ENCODE measurements at regions not wholly inside any gene's neighbourhood (a gene's known extent, or its start where the extent isn't known, plus 50 kb on each side); places are given as distances from the start of the nearest gene placed in this dataset.
"Not testable (repeated sequence)": the region's sequence is repeated elsewhere in the genome, so short reads cannot be mapped to it uniquely, and the experiment has no call there.

GRCh38 chr5:117359895-117360294, 785.3 kb upstream of the SEMA6A start:
- Mint-ChIP-seq H3K4me1 (no peaks in the 10 kb centered on the region), H3K27ac (no peak overlapping the region), H3K27me3 (no peaks in the 10 kb centered on the region), H3K9me3 (no peaks in the 10 kb centered on the region), H3K4me3 (no peak overlapping the region), H3K36me3 (no peaks in the 10 kb centered on the region)
- CTCF ChIA-PET, result no interaction called here
- no peak for DNase-seq

GRCh38 chr5:117357886-117358285, 783.3 kb upstream of the SEMA6A start:
- Mint-ChIP-seq H3K27me3 (no peaks in the 10 kb centered on the region), H3K4me1 (no peaks in the 10 kb centered on the region), H3K9me3 (no peaks in the 10 kb centered on the region), H3K27ac (no peak overlapping the region), H3K36me3 (no peaks in the 10 kb centered on the region), H3K4me3 (no peak overlapping the region)
- CTCF ChIA-PET, result no interaction called here
- DNase-seq, result no peak

- H3K4me3 Mint-ChIP-seq, result no peak overlapping the region
- no peaks in the 10 kb centered on the region for H3K4me1 Mint-ChIP-seq
- H3K36me3 Mint-ChIP-seq, result no peaks in the 10 kb centered on the region
- CTCF ChIA-PET, result no interaction called here
- H3K27me3 Mint-ChIP-seq, result no peaks in the 10 kb centered on the region
- no peak for DNase-seq
- peaks cover 8% of the 10 kb centered on the region for H3K9me3 Mint-ChIP-seq
- no peak overlapping the region for H3K27ac Mint-ChIP-seq
Observed at GRCh38 chr5:117347280-117347679, 772.7 kb upstream of the SEMA6A start.

- DNase-seq, H3K4me1 Mint-ChIP-seq, H3K9me3 Mint-ChIP-seq, H3K4me3 Mint-ChIP-seq, CTCF ChIA-PET, H3K27ac Mint-ChIP-seq, H3K36me3 Mint-ChIP-seq, H3K27me3 Mint-ChIP-seq: not testable (repeated sequence)
Observed at GRCh38 chr5:117343726-117344125, 769.1 kb upstream of the SEMA6A start.

GRCh38 chr5:117337064-117337749, 762.6 kb upstream of the SEMA6A start:
- H3K9me3 Mint-ChIP-seq, result no peaks in the 10 kb centered on the region
- DNase-seq, result no peak
- CTCF ChIA-PET, result no interaction called here
- no peaks in the 10 kb centered on the region for H3K27me3 Mint-ChIP-seq
- H3K27ac Mint-ChIP-seq, result no peak overlapping the region
- H3K36me3 Mint-ChIP-seq, result no peaks in the 10 kb centered on the region
- H3K4me1 Mint-ChIP-seq, result no peaks in the 10 kb centered on the region
- H3K4me3 Mint-ChIP-seq, result no peak overlapping the region

- H3K27ac Mint-ChIP-seq, result no peak overlapping the region
Observed at GRCh38 chr5:117336208-117336607, 761.6 kb upstream of the SEMA6A start.

GRCh38 chr5:117333011-117333410, 758.4 kb upstream of the SEMA6A start:
- H3K27me3 Mint-ChIP-seq, result no peaks in the 10 kb centered on the region
- CTCF ChIA-PET, result no interaction called here
- no peak overlapping the region for H3K4me3 Mint-ChIP-seq
- no peak overlapping the region for H3K27ac Mint-ChIP-seq
- H3K9me3 Mint-ChIP-seq, result peaks cover 2% of the 10 kb centered on the region
- no peaks in the 10 kb centered on the region for H3K36me3 Mint-ChIP-seq
- DNase-seq, result no peak
- H3K4me1 Mint-ChIP-seq, result no peaks in the 10 kb centered on the region

More at GRCh38 chr5:117336208-117336607, 761.6 kb upstream of the SEMA6A start:
- Mint-ChIP-seq H3K36me3 (no peaks in the 10 kb centered on the region), H3K27me3 (no peaks in the 10 kb centered on the region), H3K4me1 (no peaks in the 10 kb centered on the region), H3K9me3 (peaks cover 2% of the 10 kb centered on the region), H3K4me3 (no peak overlapping the region)
- no peak for DNase-seq
- CTCF ChIA-PET, result no interaction called here

- no peaks in the 10 kb centered on the region for H3K4me1 Mint-ChIP-seq
- no peaks in the 10 kb centered on the region for H3K36me3 Mint-ChIP-seq
- no peak overlapping the region for H3K27ac Mint-ChIP-seq
- H3K27me3 Mint-ChIP-seq, result no peaks in the 10 kb centered on the region
- DNase-seq, result no peak
- peaks cover 4% of the 10 kb centered on the region for H3K9me3 Mint-ChIP-seq
- CTCF ChIA-PET, result no interaction called here
- no peak overlapping the region for H3K4me3 Mint-ChIP-seq
Observed at GRCh38 chr5:117332341-117332740, 757.7 kb upstream of the SEMA6A start.

- Mint-ChIP-seq H3K27ac (no peak overlapping the region), H3K9me3 (peaks cover 6% of the 10 kb centered on the region), H3K36me3 (no peaks in the 10 kb centered on the region), H3K4me1 (no peaks in the 10 kb centered on the region), H3K27me3 (no peaks in the 10 kb centered on the region), H3K4me3 (no peak overlapping the region)
- DNase-seq, result no peak
- CTCF ChIA-PET, result no interaction called here
Observed at GRCh38 chr5:117327511-117327910, 752.9 kb upstream of the SEMA6A start.

GRCh38 chr5:117326997-117327396, 752.4 kb upstream of the SEMA6A start:
- Mint-ChIP-seq H3K27me3 (no peaks in the 10 kb centered on the region), H3K4me1 (no peaks in the 10 kb centered on the region), H3K36me3 (no peaks in the 10 kb centered on the region), H3K9me3 (peaks cover 6% of the 10 kb centered on the region), H3K27ac (no peak overlapping the region), H3K4me3 (no peak overlapping the region)
- CTCF ChIA-PET, result no interaction called here
- DNase-seq, result no peak

GRCh38 chr5:117318528-117318927, 743.9 kb upstream of the SEMA6A start:
- Mint-ChIP-seq H3K36me3 (no peaks in the 10 kb centered on the region), H3K27me3 (no peaks in the 10 kb centered on the region), H3K4me3 (no peak overlapping the region), H3K4me1 (no peaks in the 10 kb centered on the region), H3K27ac (no peak overlapping the region), H3K9me3 (no peaks in the 10 kb centered on the region)
- CTCF ChIA-PET, result no interaction called here
- no peak for DNase-seq

- no peak overlapping the region for H3K4me3 Mint-ChIP-seq
- no peak for DNase-seq
- H3K27me3 Mint-ChIP-seq, result no peaks in the 10 kb centered on the region
- CTCF ChIA-PET, result no interaction called here
- no peak overlapping the region for H3K27ac Mint-ChIP-seq
- H3K9me3 Mint-ChIP-seq, result no peaks in the 10 kb centered on the region
- no peaks in the 10 kb centered on the region for H3K36me3 Mint-ChIP-seq
- no peaks in the 10 kb centered on the region for H3K4me1 Mint-ChIP-seq
Observed at GRCh38 chr5:117315170-117315569, 740.5 kb upstream of the SEMA6A start.

GRCh38 chr5:117304512-117305107, 730.0 kb upstream of the SEMA6A start:
- H3K27me3 Mint-ChIP-seq, H3K4me3 Mint-ChIP-seq, H3K27ac Mint-ChIP-seq, DNase-seq, CTCF ChIA-PET, H3K4me1 Mint-ChIP-seq, H3K36me3 Mint-ChIP-seq: not testable (repeated sequence)
- peaks cover 17% of the 10 kb centered on the region for H3K9me3 Mint-ChIP-seq

GRCh38 chr5:117302949-117303348, 728.3 kb upstream of the SEMA6A start:
- Mint-ChIP-seq H3K9me3 (peaks cover 17% of the 10 kb centered on the region), H3K27ac (no peak overlapping the region), H3K4me1 (no peaks in the 10 kb centered on the region), H3K27me3 (no peaks in the 10 kb centered on the region), H3K4me3 (no peak overlapping the region), H3K36me3 (no peaks in the 10 kb centered on the region)
- no peak for DNase-seq
- CTCF ChIA-PET, result no interaction called here

- no peak for DNase-seq
- no peaks in the 10 kb centered on the region for H3K4me1 Mint-ChIP-seq
- H3K9me3 Mint-ChIP-seq, result peaks cover 17% of the 10 kb centered on the region
- H3K4me3 Mint-ChIP-seq, result no peak overlapping the region
- H3K27me3 Mint-ChIP-seq, result no peaks in the 10 kb centered on the region
- no peaks in the 10 kb centered on the region for H3K36me3 Mint-ChIP-seq
- H3K27ac Mint-ChIP-seq, result no peak overlapping the region
- CTCF ChIA-PET, result no interaction called here
Observed at GRCh38 chr5:117302473-117302872, 727.9 kb upstream of the SEMA6A start.

Data from activated naive CD4-positive, alpha-beta T cell treated with anti-CD3 and anti-CD28 coated beads, Interleukin-2, amount 10 ng/mL, durations not matched to agents 7 days and 5 days (primary cell).